ENCODE measurements at regions not wholly inside any gene's neighbourhood (a gene's known extent, or its start where the extent isn't known, plus 50 kb on each side); places are given as distances from the start of the nearest gene placed in this dataset.

- no peak for TF ChIP-seq CTCF (IDR thresholded peaks at IDR 0.05)
- no peak for TF ChIP-seq POLR2A (IDR thresholded peaks at IDR 0.05)
- no peak for TF ChIP-seq POLR2AphosphoS5 (IDR thresholded peaks at IDR 0.05)
These were observed 267.2 kb downstream of the ENGASE start for GRCh38 chr17:79341816-79342215.

GRCh38 chr17:79341222-79341780 lies 266.7 kb downstream of the ENGASE start:
- TF ChIP-seq CTCF (IDR thresholded peaks at IDR 0.05) (no peak), POLR2AphosphoS5 (IDR thresholded peaks at IDR 0.05) (no peak), POLR2A (IDR thresholded peaks at IDR 0.05) (no peak)
- Histone ChIP-seq H3K4me1 (no peaks in the 10 kb centered on the region), H3K4me3 (no peak overlapping the region), H3K36me3 (no peaks in the 10 kb centered on the region), H3K9me3 (peaks cover 0 to 8% of the 10 kb centered on the region in 2 donors), H3K27me3 (peaks cover 0 to 19% of the 10 kb centered on the region in 2 donors), H3K27ac (no peak overlapping the region)
- no peak for DNase-seq (ENCODE audit: low spot score in 2 of 2)
- intact Hi-C loops (cut with DNase I; ENCODE audit: low total_unique reads): no loop called here

More at GRCh38 chr17:79341816-79342215, 267.2 kb downstream of the ENGASE start:
- H3K27me3 ChIP-seq: peaks cover 0 to 19% of the 10 kb centered on the region in 2 donors
- no peaks in the 10 kb centered on the region for H3K4me1 ChIP-seq
- no peaks in the 10 kb centered on the region for H3K36me3 ChIP-seq
- H3K27ac ChIP-seq: no peak overlapping the region
- peaks cover 0 to 8% of the 10 kb centered on the region in 2 donors for H3K9me3 ChIP-seq
- no peak for DNase-seq (ENCODE audit: low spot score in 2 of 2)
- intact Hi-C loops (cut with DNase I; ENCODE audit: low total_unique reads): no loop called here
- H3K4me3 ChIP-seq: no peak overlapping the region

- intact Hi-C loops (cut with DNase I; ENCODE audit: low total_unique reads): no loop called here
- no peak for DNase-seq (ENCODE audit: low spot score in 2 of 2)
- Histone ChIP-seq H3K4me1 (no peaks in the 10 kb centered on the region), H3K27me3 (peaks cover 0 to 23% of the 10 kb centered on the region in 2 donors), H3K4me3 (no peak overlapping the region), H3K36me3 (no peaks in the 10 kb centered on the region), H3K9me3 (peaks cover 0 to 8% of the 10 kb centered on the region in 2 donors), H3K27ac (no peak overlapping the region)
- no peak for TF ChIP-seq POLR2AphosphoS5 (IDR thresholded peaks at IDR 0.05)
- TF ChIP-seq CTCF (IDR thresholded peaks at IDR 0.05): no peak
- no peak for TF ChIP-seq POLR2A (IDR thresholded peaks at IDR 0.05)
These were observed 266.0 kb downstream of the ENGASE start for GRCh38 chr17:79340333-79341221.

- intact Hi-C loops (cut with DNase I; ENCODE audit: low total_unique reads): no loop called here
- no peaks in the 10 kb centered on the region for H3K9me3 ChIP-seq
- no peak for TF ChIP-seq POLR2A (IDR thresholded peaks at IDR 0.05)
- TF ChIP-seq CTCF (IDR thresholded peaks at IDR 0.05): no peak
- TF ChIP-seq POLR2AphosphoS5 (IDR thresholded peaks at IDR 0.05): no peak
- H3K4me1 ChIP-seq: no peaks in the 10 kb centered on the region
- no peak overlapping the region for H3K4me3 ChIP-seq
- peaks cover 0 to 26% of the 10 kb centered on the region in 2 donors for H3K27me3 ChIP-seq
- no peak overlapping the region for H3K27ac ChIP-seq
- H3K36me3 ChIP-seq: no peaks in the 10 kb centered on the region
- DNase-seq (ENCODE audit: low spot score in 2 of 2): no peak
These were observed 264.7 kb downstream of the ENGASE start for GRCh38 chr17:79339321-79339720.

- Histone ChIP-seq H3K27ac (no peak overlapping the region), H3K4me1 (no peaks in the 10 kb centered on the region), H3K27me3 (peaks cover 0 to 26% of the 10 kb centered on the region in 2 donors), H3K4me3 (no peak overlapping the region), H3K36me3 (no peaks in the 10 kb centered on the region), H3K9me3 (no peaks in the 10 kb centered on the region)
- DNase-seq (ENCODE audit: low spot score in 2 of 2): no peak
- no peak for TF ChIP-seq POLR2AphosphoS5 (IDR thresholded peaks at IDR 0.05)
- TF ChIP-seq CTCF (IDR thresholded peaks at IDR 0.05): no peak
- no peak for TF ChIP-seq POLR2A (IDR thresholded peaks at IDR 0.05)
- intact Hi-C loops (cut with DNase I; ENCODE audit: low total_unique reads): no loop called here
These were observed 264.0 kb downstream of the ENGASE start for GRCh38 chr17:79338604-79339003.

Measured in breast epithelium (tissue), 4 donors.